ENCODE measurements at regions not wholly inside any gene's neighbourhood (a gene's known extent, or its start where the extent isn't known, plus 50 kb on each side); places are given as distances from the start of the nearest gene placed in this dataset.

GRCh38 chr2:12861344-12861930 is 144.7 kb downstream of the TRIB2 start:
- Mint-ChIP-seq H3K27ac (peak overlapping the region; percentile 71), H3K4me3 (peak overlapping the region; percentile 66), H3K27me3 (ENCODE audit: insufficient read depth) (no peaks in the 10 kb centered on the region), H3K36me3 (ENCODE audit: low read depth) (peaks cover 34% of the 10 kb centered on the region), H3K4me1 (ENCODE audit: low read depth) (no peaks in the 10 kb centered on the region; the same call in 1 of the 2 replicates), H3K9me3 (peaks cover 30% of the 10 kb centered on the region)
- peak; percentile 68 for DNase-seq
- TF ChIP-seq CTCF (IDR thresholded peaks at IDR 0.05) = no peak

- peaks cover 8% of the 10 kb centered on the region for H3K4me1 Mint-ChIP-seq (ENCODE audit: low read depth)
- no peaks in the 10 kb centered on the region for H3K27me3 Mint-ChIP-seq (ENCODE audit: insufficient read depth)
- peaks cover 30% of the 10 kb centered on the region for H3K9me3 Mint-ChIP-seq
- no peak overlapping the region for H3K4me3 Mint-ChIP-seq
- no peak overlapping the region for H3K27ac Mint-ChIP-seq
- no peak for TF ChIP-seq CTCF (IDR thresholded peaks at IDR 0.05)
- no peak for DNase-seq
- H3K36me3 Mint-ChIP-seq (ENCODE audit: low read depth) = peaks cover 34% of the 10 kb centered on the region
Observed at GRCh38 chr2:12862541-12862940, 145.8 kb downstream of the TRIB2 start.

- Mint-ChIP-seq H3K27ac (no peak overlapping the region), H3K36me3 (ENCODE audit: low read depth) (peaks cover 34% of the 10 kb centered on the region), H3K4me3 (no peak overlapping the region), H3K4me1 (ENCODE audit: low read depth) (peaks cover 18% of the 10 kb centered on the region), H3K27me3 (ENCODE audit: insufficient read depth) (no peaks in the 10 kb centered on the region), H3K9me3 (peaks cover 30% of the 10 kb centered on the region)
- DNase-seq = no peak
- no peak for TF ChIP-seq CTCF (IDR thresholded peaks at IDR 0.05)
Observed at GRCh38 chr2:12863937-12864336, 147.2 kb downstream of the TRIB2 start.

- Mint-ChIP-seq H3K9me3 (peaks cover 24% of the 10 kb centered on the region), H3K27me3 (ENCODE audit: insufficient read depth) (peaks cover 3% of the 10 kb centered on the region), H3K4me3 (no peak overlapping the region), H3K27ac (no peak overlapping the region), H3K36me3 (ENCODE audit: low read depth) (peaks cover 26% of the 10 kb centered on the region), H3K4me1 (ENCODE audit: low read depth) (peaks cover 18% of the 10 kb centered on the region)
- no peak for DNase-seq
- no peak for TF ChIP-seq CTCF (IDR thresholded peaks at IDR 0.05)
Observed at GRCh38 chr2:12867631-12868287, 151.0 kb downstream of the TRIB2 start.

- Mint-ChIP-seq H3K9me3 (peaks cover under 1% of the 10 kb centered on the region; the same call in 1 of the 2 replicates), H3K27ac (no peak overlapping the region), H3K4me1 (ENCODE audit: low read depth) (peaks cover 18% of the 10 kb centered on the region), H3K27me3 (ENCODE audit: insufficient read depth) (peaks cover 3% of the 10 kb centered on the region), H3K36me3 (ENCODE audit: low read depth) (peaks cover under 1% of the 10 kb centered on the region; the same call in 1 of the 2 replicates), H3K4me3 (no peak overlapping the region)
- no peak for DNase-seq
- TF ChIP-seq CTCF (IDR thresholded peaks at IDR 0.05) = no peak
Observed at GRCh38 chr2:12870692-12871091, 154.0 kb downstream of the TRIB2 start.
